ENCODE measurements at regions not wholly inside any gene's neighbourhood (a gene's known extent, or its start where the extent isn't known, plus 50 kb on each side); places are given as distances from the start of the nearest gene placed in this dataset.

DNA sequence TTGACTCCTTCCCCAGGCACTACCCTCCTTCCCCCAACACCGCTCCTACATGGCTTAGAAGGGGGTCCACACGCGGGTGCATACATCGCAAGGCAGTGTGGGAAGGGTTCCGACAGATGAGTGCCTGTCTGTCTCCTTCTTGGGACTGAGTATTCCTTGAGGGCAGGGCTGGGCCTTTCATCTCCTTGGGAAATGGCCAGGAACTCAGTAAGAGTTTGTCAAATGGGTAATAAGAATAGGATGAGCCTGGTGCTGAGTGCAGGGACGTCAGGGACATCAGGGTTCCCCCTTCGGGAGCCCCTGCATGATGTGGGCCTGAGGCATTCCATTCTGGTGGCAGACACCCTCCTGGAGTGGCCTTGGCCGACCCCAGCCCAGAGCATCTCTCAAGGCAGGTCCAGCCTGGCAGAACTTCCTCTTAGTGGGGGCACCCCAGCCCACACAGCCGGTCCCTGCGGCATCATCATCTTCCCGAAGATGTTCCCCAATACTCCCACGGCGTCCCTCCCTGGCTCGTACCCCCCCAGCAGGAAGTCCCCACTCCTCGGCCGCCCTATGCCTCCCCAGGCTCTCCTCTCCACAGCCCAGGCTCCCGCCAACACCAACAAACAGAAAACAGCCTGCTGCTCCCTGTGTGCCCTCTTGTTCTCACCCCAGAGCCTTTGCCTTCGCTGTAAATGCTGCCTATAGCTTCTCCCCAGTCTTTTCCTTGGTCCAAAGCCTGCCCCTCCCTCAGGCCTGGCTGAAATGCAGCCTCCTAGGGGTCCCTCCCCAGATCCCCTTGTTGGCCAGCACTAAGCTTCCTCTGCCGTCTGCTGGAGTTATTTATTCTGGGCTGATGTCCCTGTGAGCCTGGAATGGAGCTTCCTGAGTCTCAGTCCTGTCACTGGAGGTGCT, 67.5 kb upstream of the LCTL start:
- TF ChIP-seq EZH2 (IDR thresholded peaks at IDR 0.05; ENCODE audit: borderline replicate concordance, low read length), result no peak
- TF ChIP-seq, protein P1, sequence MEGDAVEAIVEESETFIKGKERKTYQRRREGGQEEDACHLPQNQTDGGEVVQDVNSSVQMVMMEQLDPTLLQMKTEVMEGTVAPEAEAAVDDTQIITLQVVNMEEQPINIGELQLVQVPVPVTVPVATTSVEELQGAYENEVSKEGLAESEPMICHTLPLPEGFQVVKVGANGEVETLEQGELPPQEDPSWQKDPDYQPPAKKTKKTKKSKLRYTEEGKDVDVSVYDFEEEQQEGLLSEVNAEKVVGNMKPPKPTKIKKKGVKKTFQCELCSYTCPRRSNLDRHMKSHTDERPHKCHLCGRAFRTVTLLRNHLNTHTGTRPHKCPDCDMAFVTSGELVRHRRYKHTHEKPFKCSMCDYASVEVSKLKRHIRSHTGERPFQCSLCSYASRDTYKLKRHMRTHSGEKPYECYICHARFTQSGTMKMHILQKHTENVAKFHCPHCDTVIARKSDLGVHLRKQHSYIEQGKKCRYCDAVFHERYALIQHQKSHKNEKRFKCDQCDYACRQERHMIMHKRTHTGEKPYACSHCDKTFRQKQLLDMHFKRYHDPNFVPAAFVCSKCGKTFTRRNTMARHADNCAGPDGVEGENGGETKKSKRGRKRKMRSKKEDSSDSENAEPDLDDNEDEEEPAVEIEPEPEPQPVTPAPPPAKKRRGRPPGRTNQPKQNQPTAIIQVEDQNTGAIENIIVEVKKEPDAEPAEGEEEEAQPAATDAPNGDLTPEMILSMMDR (conservative IDR thresholded peaks at IDR 0.05 in 1 of 2, IDR thresholded peaks at IDR 0.05 in 1 of 2; ENCODE audit: extremely low read depth in 1 of 2, insufficient read depth in 1 of 2, low read depth in 1 of 2, low read length in 2 of 2), result no peak

Measured in mammary epithelial cell (primary cell).